GM23338 (cell line): ENCODE measurements at regions not wholly inside any gene's neighbourhood (a gene's known extent, or its start where the extent isn't known, plus 50 kb on each side); places are given as distances from the start of the nearest gene placed in this dataset.

ENCODE experiments used
- CREB1 ChIP-seq: fragments of 250-450 bp; sonication (Bioruptor Pico); IDR thresholded peaks from 2 replicates; pipeline ENCODE4 v1.5.0; 2020; ENCODE audit warnings: low read depth, mild to moderate bottlenecking, moderate library complexity
- CTCF ChIP-seq, 2 experiments: fragments of 200-600 bp in 1 of 2; sonication (generic) in 1 of 2; conservative IDR thresholded peaks; 2 replicates each; pipeline versions ENCODE4 v1.5.1 to v1.6.1; 2016 to 2017; ENCODE audit warnings: antibody characterized with exemption in 2 of 2, low read depth in 2 of 2, mild to moderate bottlenecking in 2 of 2, moderate library complexity in 1 of 2

GRCh38 chr4:45668128-45668527 lies 455.7 kb downstream of the GABRG1 start:
- TF ChIP-seq CREB1 (CRISPR knock-in tag) (no peak), CTCF (conservative IDR thresholded peaks at IDR 0.05; ENCODE audit: low read depth in 2 of 2) (no peak)
